Large intestine (tissue), 3 donors: ENCODE measurements at regions not wholly inside any gene's neighbourhood (a gene's known extent, or its start where the extent isn't known, plus 50 kb on each side); places are given as distances from the start of the nearest gene placed in this dataset.

Source experiments
- DNase-seq, 2 donors: peaks; one replicate each; pipeline versions ENCODE4 v3.0.0 to v3.0.0-alpha.2; 2013
- H3K27ac ChIP-seq: one replicate; pipeline ENCODE4 v1.5.1; 2013; ENCODE audit warnings: low read length
- H3K27me3 ChIP-seq: 2 replicates; pipeline ENCODE4 v1.6.1; 2013; ENCODE audit warnings: low read length; ENCODE audit not compliant: control insufficient read depth, insufficient read depth
- H3K36me3 ChIP-seq: 2 replicates; pipeline ENCODE4 v1.6.1; 2013; ENCODE audit warnings: low read length; ENCODE audit not compliant: control insufficient read depth, insufficient read depth
- H3K4me1 ChIP-seq: one replicate; pipeline ENCODE4 v1.6.1; 2013; ENCODE audit warnings: low read length; ENCODE audit not compliant: control insufficient read depth, insufficient read depth
- H3K4me3 ChIP-seq: one replicate; pipeline ENCODE4 v1.5.1; 2013; ENCODE audit warnings: low read length
- H3K9me3 ChIP-seq: one replicate; pipeline ENCODE4 v1.6.1; 2013; ENCODE audit warnings: mild to moderate bottlenecking, low read depth, low read length, moderate library complexity; ENCODE audit not compliant: control insufficient read depth
- WGBS: methylation state at CpG from one replicate; pipeline ENCODE4 v1.1.5; 2013; ENCODE audit warnings: low lambda C conversion rate; ENCODE audit not compliant: insufficient coverage; 5-methylcytosine and 5-hydroxymethylcytosine counted together

- no peaks in the 10 kb centered on the region for H3K9me3 ChIP-seq
- H3K27ac ChIP-seq, result no peak overlapping the region
- no peak for DNase-seq
- H3K27me3 ChIP-seq, result peaks cover under 1% of the 10 kb centered on the region
- H3K36me3 ChIP-seq, result no peaks in the 10 kb centered on the region
- 100% methylated on average over 1 of the region's 3 CpGs for WGBS
- H3K4me3 ChIP-seq, result no peak overlapping the region
- H3K4me1 ChIP-seq, result no peaks in the 10 kb centered on the region
These were observed 742.1 kb upstream of the SOX9 start for GRCh38 chr17:71378741-71379140.

DNA sequence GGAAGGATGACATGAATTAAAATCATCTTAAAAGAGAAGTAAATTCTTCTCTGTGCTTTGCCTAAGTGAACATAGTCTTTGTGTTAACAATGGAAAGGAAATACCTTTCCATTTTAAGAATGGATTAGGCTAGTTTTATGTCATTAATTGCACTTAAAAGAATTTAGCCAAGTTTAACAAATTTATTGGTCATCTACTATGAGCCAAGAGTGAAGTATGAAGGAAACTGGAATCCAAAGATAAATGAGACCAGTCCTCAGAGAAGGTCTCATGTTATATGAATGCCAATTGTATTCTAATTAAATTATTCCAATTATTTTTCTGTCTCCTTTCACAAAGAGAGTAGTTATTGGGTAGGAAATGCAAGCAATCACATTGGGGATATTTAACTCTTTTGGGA lies 741.3 kb upstream of the SOX9 start:
- Histone ChIP-seq H3K27ac (no peak overlapping the region), H3K36me3 (no peaks in the 10 kb centered on the region), H3K4me3 (no peak overlapping the region), H3K9me3 (no peaks in the 10 kb centered on the region), H3K27me3 (peaks cover 2% of the 10 kb centered on the region), H3K4me1 (no peaks in the 10 kb centered on the region)
- no peak for DNase-seq

DNA sequence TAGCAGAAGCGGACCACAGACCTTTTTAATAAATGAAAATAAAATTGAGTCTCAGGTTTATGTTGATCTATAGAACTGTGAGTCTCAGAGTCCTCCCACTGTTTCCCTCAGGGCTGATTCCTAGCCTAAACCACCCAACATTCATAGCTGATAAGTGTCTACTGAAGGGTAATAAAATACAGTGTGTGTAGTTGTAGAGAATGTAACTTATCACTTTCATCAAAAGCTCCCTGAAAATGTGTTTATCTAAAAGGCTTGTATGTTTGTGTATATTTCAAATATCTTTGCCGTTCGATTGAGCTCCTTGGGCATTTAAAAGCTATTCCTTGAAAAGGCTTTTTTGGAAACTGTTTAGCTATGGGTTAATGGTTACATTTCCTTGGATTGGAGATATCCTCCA lies 740.3 kb upstream of the SOX9 start:
- H3K27me3 ChIP-seq, result peaks cover 2% of the 10 kb centered on the region
- DNase-seq, result no peak
- no peaks in the 10 kb centered on the region for H3K36me3 ChIP-seq
- H3K9me3 ChIP-seq, result no peaks in the 10 kb centered on the region
- H3K27ac ChIP-seq, result no peak overlapping the region
- H3K4me1 ChIP-seq, result no peaks in the 10 kb centered on the region
- H3K4me3 ChIP-seq, result no peak overlapping the region
- WGBS, result no CpG with 5 or more reads among the region's 3 CpGs

DNA sequence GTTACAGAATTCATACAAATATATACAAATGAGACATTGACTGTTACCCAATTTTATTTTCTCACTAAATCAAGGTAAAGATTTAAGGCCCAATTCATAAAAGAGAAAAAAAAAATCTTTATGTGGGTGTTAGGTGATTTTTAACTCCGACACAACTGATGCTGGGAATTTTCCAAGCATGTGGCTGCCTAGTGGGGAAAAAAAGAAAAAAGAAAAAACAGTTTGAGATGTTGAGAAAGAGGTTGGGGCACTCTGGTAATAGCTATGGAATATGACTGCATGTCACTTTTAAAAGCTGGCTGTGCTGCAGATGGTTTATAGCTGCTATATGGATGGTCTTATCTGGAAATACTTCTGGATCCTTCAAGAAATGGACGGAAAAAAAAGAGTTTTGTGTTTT lies 739.9 kb upstream of the SOX9 start:
- peaks cover 2% of the 10 kb centered on the region for H3K27me3 ChIP-seq
- H3K36me3 ChIP-seq, result no peaks in the 10 kb centered on the region
- no peaks in the 10 kb centered on the region for H3K4me1 ChIP-seq
- DNase-seq, result no peak
- no peaks in the 10 kb centered on the region for H3K9me3 ChIP-seq
- H3K4me3 ChIP-seq, result no peak overlapping the region
- no peak overlapping the region for H3K27ac ChIP-seq
- 77% methylated on average over 2 of the region's 2 CpGs for WGBS

DNA sequence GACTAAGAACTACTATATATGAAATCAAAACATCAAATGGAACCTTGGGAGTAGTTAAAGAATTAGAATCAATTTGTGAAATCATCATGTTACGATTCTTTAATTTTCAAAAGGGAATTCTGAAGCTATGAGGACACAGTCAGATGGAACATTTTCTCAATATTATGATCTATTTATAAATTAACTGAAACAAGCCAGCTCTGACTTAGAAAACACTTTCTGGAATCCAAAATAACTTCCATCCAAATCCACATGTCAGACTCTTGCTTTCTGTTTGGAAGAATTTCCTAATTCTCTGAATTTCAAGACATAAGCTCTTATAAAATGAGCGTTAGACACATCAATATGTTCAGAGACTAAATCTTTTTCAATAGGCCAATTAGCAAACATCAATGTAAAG lies 737.7 kb upstream of the SOX9 start:
- Histone ChIP-seq H3K9me3 (no peaks in the 10 kb centered on the region), H3K4me3 (no peak overlapping the region), H3K27me3 (peaks cover 2% of the 10 kb centered on the region), H3K4me1 (no peaks in the 10 kb centered on the region), H3K36me3 (no peaks in the 10 kb centered on the region), H3K27ac (no peak overlapping the region)
- no peak for DNase-seq
- WGBS, result 100% methylated on average over 2 of the region's 2 CpGs

- Histone ChIP-seq H3K27ac (no peak overlapping the region), H3K4me1 (no peaks in the 10 kb centered on the region), H3K27me3 (peaks cover 2% of the 10 kb centered on the region)
These were observed 733.4 kb upstream of the SOX9 start for GRCh38 chr17:71387456-71387855.

GRCh38 chr17:71392715-71393567 lies 727.9 kb upstream of the SOX9 start:
- no peak for DNase-seq
- H3K27ac ChIP-seq, result no peak overlapping the region
- H3K4me1 ChIP-seq, result no peaks in the 10 kb centered on the region
- 80% methylated on average over 1 of the region's 4 CpGs for WGBS
- H3K9me3 ChIP-seq, result no peaks in the 10 kb centered on the region
- no peaks in the 10 kb centered on the region for H3K36me3 ChIP-seq
- H3K27me3 ChIP-seq, result no peaks in the 10 kb centered on the region
- H3K4me3 ChIP-seq, result no peak overlapping the region

More at GRCh38 chr17:71387456-71387855, 733.4 kb upstream of the SOX9 start:
- H3K9me3 ChIP-seq, result no peaks in the 10 kb centered on the region
- H3K4me3 ChIP-seq, result no peak overlapping the region
- no peak for DNase-seq
- no peaks in the 10 kb centered on the region for H3K36me3 ChIP-seq

GRCh38 chr17:71395901-71396300 lies 724.9 kb upstream of the SOX9 start:
- Histone ChIP-seq H3K9me3 (no peaks in the 10 kb centered on the region), H3K27ac (no peak overlapping the region), H3K36me3 (no peaks in the 10 kb centered on the region), H3K27me3 (no peaks in the 10 kb centered on the region), H3K4me3 (no peak overlapping the region), H3K4me1 (no peaks in the 10 kb centered on the region)
- DNase-seq, result no peak
- 67% methylated on average over 1 of the region's 2 CpGs for whole genome bisulfite sequencing

GRCh38 chr17:71396711-71397110 lies 724.1 kb upstream of the SOX9 start:
- no peaks in the 10 kb centered on the region for H3K4me1 ChIP-seq
- no peaks in the 10 kb centered on the region for H3K36me3 ChIP-seq
- no peak overlapping the region for H3K27ac ChIP-seq
- no peak overlapping the region for H3K4me3 ChIP-seq
- no peaks in the 10 kb centered on the region for H3K9me3 ChIP-seq
- no CpG with 5 or more reads among the region's 3 CpGs for WGBS
- DNase-seq, result no peak
- H3K27me3 ChIP-seq, result no peaks in the 10 kb centered on the region

- Histone ChIP-seq H3K9me3 (no peaks in the 10 kb centered on the region), H3K36me3 (no peaks in the 10 kb centered on the region), H3K4me3 (no peak overlapping the region), H3K27ac (no peak overlapping the region), H3K4me1 (no peaks in the 10 kb centered on the region), H3K27me3 (no peaks in the 10 kb centered on the region)
- no peak for DNase-seq
- no CpG with 5 or more reads among the region's 2 CpGs for WGBS
These were observed 722.8 kb upstream of the SOX9 start for GRCh38 chr17:71398025-71398424.

DNA sequence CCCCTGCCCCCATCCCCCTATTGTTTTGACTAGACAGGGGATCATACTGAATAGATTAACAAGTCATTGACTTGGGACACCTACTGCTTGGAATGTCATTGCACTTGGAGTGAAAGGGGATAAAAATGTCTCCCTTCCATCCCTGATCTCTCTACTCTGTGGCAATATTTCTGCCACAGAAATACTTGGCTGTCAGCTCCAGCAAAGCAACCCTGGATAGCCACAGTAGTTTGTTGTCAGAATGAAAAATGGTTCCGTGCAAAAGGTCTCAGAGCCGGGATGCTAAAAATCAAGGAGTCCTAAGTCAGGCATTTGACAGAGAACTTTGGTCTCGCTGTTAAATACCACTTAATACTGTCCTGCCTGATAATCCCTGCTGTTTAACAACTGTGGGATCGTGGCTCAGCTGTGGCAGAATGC lies 722.0 kb upstream of the SOX9 start:
- no peak for DNase-seq
- Histone ChIP-seq H3K4me3 (no peak overlapping the region), H3K4me1 (no peaks in the 10 kb centered on the region), H3K27me3 (no peaks in the 10 kb centered on the region), H3K36me3 (no peaks in the 10 kb centered on the region), H3K27ac (no peak overlapping the region), H3K9me3 (no peaks in the 10 kb centered on the region)
- no CpG with 5 or more reads among the region's 4 CpGs for WGBS
